ENCODE measurements at regions not wholly inside any gene's neighbourhood (a gene's known extent, or its start where the extent isn't known, plus 50 kb on each side); places are given as distances from the start of the nearest gene placed in this dataset.
"Not testable (repeated sequence)": the region's sequence is repeated elsewhere in the genome, so short reads cannot be mapped to it uniquely, and the experiment has no call there.

DNA sequence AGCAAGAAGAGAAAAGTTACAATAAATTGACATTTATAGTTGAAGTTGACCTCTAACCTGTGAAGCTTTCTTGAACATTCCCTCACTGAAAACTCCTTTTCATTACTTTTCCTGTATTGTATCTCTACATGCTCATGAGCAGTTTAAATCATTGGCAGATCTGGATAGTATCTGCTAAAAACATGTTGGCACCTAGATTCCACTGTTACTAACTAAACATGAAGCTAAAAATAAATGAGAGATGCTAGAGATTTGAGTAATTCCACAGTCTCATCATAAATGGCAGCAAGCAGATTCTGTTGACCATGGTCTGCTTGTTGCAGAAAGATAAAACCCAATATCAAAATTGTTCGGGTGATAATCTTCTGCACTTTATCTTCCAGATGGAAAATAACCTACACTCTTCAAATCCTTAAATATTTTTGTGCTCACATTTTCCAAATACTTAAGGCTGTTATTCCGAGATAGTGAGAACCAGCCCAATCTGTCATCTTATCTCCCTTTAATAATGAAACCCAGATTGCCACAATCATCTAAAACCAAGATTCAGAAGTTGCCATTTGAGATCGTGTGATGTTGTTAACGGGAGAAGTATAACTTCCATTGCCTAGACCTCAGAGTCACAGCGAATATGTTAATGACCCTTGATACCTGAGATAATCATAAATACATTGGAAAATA lies 171.0 kb upstream of the DAAM1 start:
- no peak for DNase-seq

- DNase-seq = no peak
These were observed 170.0 kb upstream of the DAAM1 start for GRCh38 chr14:59018460-59018859.

GRCh38 chr14:59018978-59019377 lies 169.5 kb upstream of the DAAM1 start:
- DNase-seq = no peak

GRCh38 chr14:59020382-59020781 lies 168.1 kb upstream of the DAAM1 start:
- peak in 1 of 5 experiments; percentile 19 for DNase-seq

GRCh38 chr14:59022144-59022543 lies 166.3 kb upstream of the DAAM1 start:
- no peak for DNase-seq

DNA sequence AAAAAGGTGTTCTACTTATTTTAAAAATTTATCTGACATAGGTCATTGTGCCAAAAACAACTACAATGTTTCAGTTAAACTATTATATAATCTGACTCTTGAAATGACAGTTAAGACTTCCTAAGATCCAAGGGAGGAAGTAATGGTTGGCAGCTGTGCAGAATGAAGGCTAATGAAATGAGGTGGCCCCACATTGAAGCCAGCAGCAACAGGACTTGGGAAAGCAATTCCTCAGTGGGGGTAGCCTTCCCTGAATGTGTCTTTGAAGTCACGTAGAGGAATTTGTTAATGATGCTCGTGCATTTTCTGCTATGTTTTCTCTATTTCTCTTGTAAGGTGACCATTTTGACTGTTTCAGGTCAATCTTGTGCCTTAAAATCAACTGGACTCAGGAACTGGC lies 162.4 kb upstream of the DAAM1 start:
- no peak for DNase-seq

DNA sequence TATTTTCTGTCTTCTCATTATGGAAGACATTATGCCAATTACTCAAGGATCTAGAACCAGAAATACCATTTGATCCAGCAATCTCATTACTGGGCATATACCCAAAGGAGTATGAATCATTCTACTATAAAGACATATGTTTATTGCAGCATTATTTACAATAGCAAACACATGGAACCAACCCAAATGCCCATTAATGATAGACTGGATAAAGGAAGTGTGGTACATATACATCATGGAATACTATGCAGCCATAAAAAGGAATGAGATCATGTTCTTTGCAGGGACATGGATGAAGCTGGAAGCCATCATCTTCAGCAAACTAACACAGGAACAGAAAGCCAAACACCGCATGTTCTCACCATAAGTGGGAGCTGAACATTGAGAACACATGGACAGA lies 161.8 kb upstream of the DAAM1 start:
- DNase-seq = not testable (repeated sequence)

DNA sequence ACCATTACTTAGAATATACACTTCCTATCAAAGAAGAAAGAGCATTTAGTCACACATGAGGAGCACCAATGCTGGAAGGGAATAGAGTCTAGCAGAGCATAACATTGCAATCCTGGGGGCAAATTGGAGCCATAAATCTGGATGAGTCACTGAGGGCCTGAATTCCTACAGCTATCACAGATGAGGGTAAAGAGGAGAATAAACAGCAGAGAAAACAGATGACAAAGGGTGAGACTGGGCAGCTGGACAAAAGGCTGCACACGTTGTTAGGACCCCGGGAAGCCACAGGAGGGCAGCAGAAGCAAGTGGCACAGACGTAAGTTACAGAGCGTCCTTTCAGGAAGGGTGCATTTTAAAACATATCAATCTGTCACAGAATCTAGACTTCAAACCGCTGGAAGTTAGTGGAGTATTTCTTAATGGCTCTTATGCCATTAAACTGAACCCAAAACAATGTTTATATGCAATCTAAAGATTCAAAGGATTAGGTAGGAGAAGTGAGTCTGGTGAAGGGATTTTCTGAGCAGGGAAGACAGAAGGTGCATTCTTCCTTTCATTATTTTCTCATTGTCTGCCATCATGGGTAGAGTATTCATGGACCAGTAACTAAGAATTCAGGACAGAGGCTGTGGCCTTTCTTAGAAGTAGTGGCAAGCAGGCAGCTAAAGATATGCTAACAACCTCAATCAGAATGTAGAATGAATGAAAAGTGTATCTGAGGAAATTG lies 159.8 kb upstream of the DAAM1 start:
- peak in 1 of 5 experiments; percentile 51 for DNase-seq

DNA sequence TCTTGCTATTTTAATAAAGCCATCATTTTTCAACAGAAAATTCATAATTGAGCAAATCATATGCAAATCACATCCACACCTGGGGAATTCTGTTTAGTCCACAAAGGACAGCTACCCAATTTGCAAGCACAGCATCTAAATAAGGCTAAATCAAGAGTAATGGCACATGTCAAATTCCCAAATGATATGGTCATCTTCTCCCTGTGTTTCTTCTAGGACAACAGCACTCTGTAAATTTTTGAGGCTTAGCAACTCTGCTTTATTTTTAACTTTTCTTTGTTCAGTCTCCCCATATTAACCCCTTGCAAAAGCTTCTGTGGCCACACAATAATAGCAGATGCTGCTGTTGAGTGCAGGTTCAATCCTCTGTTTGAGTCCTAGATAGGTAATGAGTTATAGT lies 155.6 kb upstream of the DAAM1 start:
- no peak for DNase-seq

DNA sequence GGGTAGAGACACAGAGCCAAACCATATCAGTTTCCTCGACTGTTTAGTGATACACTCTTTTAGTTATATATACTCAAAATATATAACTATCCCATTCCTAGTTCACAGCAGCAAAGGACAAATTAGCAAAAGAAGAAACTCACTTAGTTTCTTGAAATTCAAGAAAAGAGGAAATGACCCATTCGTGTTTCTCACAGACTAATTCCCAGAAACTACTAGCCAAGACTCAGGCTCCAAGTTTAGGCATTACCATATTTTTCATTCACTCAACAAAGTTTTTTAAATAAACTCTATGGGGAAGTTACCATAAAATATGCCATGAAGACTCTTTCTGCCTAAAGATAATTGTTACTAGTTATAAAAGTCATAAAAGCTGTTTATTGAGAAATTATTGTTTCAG lies 152.3 kb upstream of the DAAM1 start:
- no peak for DNase-seq

- no peak for DNase-seq
These were observed 151.4 kb upstream of the DAAM1 start for GRCh38 chr14:59037086-59037485.

DNA sequence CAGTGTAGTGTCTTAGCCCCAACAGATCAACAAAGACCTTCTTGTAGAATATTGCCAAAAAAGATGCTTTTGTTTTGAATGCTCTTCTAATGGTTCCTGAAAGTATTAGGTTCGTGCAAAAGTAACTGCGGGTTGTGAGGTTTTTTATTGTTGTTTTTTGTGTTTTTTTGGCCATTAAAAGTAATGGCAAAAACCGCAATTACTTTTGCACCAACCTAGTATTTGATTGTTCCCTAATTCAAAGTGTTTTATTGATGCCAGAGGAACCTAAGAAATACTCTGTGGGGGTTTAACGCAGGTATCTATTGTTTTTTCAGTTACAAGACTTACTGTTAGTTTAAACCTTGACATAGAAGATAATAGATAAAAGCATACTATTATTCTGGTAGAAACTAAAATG lies 150.8 kb upstream of the DAAM1 start:
- DNase-seq = no peak

- no peak for DNase-seq
These were observed 149.7 kb upstream of the DAAM1 start for GRCh38 chr14:59038746-59039145.

- DNase-seq = no peak
These were observed 147.2 kb upstream of the DAAM1 start for GRCh38 chr14:59041308-59041707.

DNA sequence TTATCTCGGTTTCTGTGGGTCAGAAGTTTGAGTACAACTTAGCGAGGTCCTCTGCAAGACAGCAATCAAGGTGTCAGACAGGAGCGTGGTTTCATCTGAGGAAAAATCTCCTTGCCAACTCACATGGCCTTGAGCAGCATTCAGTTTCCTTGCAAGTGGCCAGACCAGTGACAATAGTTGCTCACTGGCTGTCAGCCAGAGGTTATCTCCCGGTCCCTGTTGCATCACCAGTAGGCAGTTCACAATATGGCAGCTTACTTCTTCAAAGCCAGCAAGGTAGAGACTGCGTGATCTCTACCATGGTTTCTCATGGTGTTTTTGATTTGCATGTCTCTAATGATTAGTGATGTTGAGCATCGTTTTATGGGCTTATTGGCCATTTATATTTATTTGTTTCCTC lies 143.8 kb upstream of the DAAM1 start:
- no peak for DNase-seq

DNA sequence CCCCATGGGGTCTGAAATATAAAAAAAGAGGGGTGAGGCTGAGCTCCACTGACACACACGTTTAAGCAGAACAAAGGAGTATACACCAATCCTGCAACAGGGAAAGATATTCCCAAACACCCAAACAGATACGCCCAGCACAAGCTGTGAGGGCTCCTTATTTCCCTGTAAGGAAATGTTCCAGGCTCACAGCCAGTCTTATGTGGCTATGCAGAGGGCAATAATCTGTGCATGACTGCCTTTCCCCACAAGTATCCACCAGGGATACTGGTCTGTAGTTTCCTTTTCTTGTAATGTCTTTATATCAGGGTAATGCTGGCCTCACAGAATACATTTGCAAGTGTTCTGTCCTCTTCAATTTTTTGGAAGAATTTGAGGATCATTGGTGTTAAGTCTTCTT lies 141.7 kb upstream of the DAAM1 start:
- DNase-seq = no peak

DNA sequence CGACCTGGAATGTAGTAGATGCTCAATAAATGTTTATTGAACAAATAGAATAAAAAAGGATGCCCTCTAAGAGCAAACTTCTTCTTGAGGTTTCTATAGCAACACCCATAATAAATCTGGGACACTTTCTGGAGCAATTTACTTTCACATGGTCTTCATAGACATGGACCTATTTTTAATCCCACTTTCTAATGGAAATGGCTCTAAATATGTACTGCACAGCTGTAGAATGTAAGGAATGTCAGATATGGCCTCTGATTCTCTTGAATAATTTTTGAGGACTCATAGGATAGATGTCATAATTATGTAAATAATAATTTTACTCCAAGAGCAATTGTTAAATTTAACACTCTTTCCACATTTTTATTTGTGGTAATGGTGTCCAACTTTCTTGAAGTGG lies 133.5 kb upstream of the DAAM1 start:
- no peak for DNase-seq

GRCh38 chr14:59055439-59056045 lies 132.9 kb upstream of the DAAM1 start:
- DNase-seq = peak in 1 of 5 experiments; percentile 45

DNA sequence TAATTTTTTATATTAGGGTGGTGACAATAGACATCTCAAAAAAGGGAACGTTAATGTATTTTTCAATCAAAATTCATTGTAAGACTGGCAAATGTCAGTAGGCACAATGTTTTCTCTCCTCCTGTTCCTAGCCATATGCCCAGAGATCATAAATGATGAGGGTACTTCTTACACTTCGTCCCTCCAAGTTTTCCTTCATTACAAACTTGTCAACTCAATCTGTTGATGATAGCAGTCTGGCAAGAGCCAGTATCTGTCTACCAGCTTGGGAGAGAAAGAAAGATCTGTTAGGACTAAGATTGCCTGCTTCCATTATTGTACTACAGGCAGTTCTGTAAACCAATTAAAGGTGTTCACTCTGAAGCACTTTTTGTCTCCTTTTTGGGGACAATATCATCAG lies 130.9 kb upstream of the DAAM1 start:
- no peak for DNase-seq

DNA sequence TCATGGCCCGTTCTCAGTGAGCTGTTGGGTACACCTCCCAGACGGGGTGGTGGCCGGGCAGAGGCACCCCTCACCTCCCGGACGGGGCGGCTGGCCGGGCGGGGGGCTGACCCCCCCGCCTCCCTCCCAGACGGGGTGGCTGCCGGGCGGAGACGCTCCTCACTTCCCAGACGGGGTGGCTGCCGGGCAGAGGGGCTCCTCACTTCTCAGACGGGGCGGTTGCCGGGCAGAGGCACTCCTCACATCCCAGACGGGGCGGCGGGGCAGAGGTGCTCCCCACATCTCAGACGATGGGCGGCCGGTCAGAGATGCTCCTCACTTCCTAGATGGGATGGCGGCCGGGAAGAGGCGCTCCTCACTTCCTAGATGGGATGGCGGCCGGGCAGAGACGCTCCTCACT lies 129.7 kb upstream of the DAAM1 start:
- not testable (repeated sequence) for DNase-seq

- DNase-seq = no peak
These were observed 127.6 kb upstream of the DAAM1 start for GRCh38 chr14:59060841-59061240.

- no peak for DNase-seq
These were observed 127.2 kb upstream of the DAAM1 start for GRCh38 chr14:59061292-59061691.

DNA sequence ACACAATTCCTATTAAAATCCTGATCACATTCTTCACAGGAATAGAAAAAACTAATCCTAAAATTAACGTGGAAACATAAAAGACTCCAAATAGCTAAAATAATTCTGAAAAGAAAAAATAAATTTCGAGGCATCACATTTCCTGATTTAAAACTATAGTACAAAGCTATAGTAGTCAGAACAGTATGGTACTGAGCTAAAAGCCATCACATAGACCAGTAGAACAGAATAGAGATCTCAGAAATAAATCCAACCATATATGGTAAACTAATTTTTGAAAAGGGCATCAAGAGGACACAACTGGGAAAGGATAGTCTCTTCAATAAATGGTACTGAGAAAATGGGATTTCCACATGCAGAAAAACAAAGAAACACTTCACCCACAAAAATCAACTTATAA lies 125.2 kb upstream of the DAAM1 start:
- no peak for DNase-seq

Measured in T-helper 2 cell (primary cell).